KMS-11 (cell line): ENCODE measurements at regions not wholly inside any gene's neighbourhood (a gene's known extent, or its start where the extent isn't known, plus 50 kb on each side); places are given as distances from the start of the nearest gene placed in this dataset.

Experiments
- H2AFZ ChIP-seq: fragments of 200-600 bp; sonication (generic); 2 replicates; pipeline ENCODE4 v1.6.1; 2016; ENCODE audit warnings: antibody characterized with exemption, mixed run types, low read depth
- H3K27ac ChIP-seq: fragments of 200-600 bp; sonication (generic); 2 replicates; pipeline ENCODE4 v1.6.1; 2016; ENCODE audit warnings: mild to moderate bottlenecking, mixed run types
- H3K27me3 ChIP-seq: fragments of 200-600 bp; sonication (generic); 2 replicates; pipeline ENCODE4 v1.6.1; 2017; ENCODE audit warnings: mild to moderate bottlenecking, low read depth, mixed run types, moderate library complexity; ENCODE audit not compliant: insufficient read depth
- H3K36me3 ChIP-seq: fragments of 200-600 bp; sonication (generic); 2 replicates; pipeline ENCODE4 v1.6.1; 2017; ENCODE audit warnings: mild to moderate bottlenecking, mixed run types; ENCODE audit not compliant: insufficient read depth
- H3K4me1 ChIP-seq: fragments of 200-600 bp; sonication (generic); 2 replicates; pipeline ENCODE4 v1.6.1; 2016; ENCODE audit warnings: mild to moderate bottlenecking, low read depth, mixed run types; ENCODE audit not compliant: poor library complexity, severe bottlenecking
- H3K4me2 ChIP-seq: fragments of 200-600 bp; sonication (generic); 2 replicates; pipeline ENCODE4 v1.7.0; 2016; ENCODE audit warnings: mild to moderate bottlenecking, mixed run types
- H3K4me3 ChIP-seq: fragments of 200-600 bp; sonication (generic); IDR thresholded peaks from 2 replicates; pipeline ENCODE4 v1.6.1; 2017; ENCODE audit warnings: low read depth, low read length, mixed read lengths; ENCODE audit not compliant: insufficient read depth
- H3K79me2 ChIP-seq: fragments of 200-600 bp; sonication (generic); 2 replicates; pipeline ENCODE4 v1.6.1; 2016; ENCODE audit warnings: low read depth, mixed run types; ENCODE audit not compliant: insufficient read depth
- H3K9ac ChIP-seq: fragments of 200-600 bp; sonication (generic); 2 replicates; pipeline ENCODE4 v1.6.1; 2016; ENCODE audit warnings: mild to moderate bottlenecking, mixed run types
- H4K20me1 ChIP-seq: fragments of 200-600 bp; sonication (generic); 2 replicates; pipeline ENCODE4 v1.6.1; 2016; ENCODE audit warnings: mild to moderate bottlenecking, mixed run types; ENCODE audit not compliant: insufficient read depth
- CTCF ChIP-seq: fragments of 200-600 bp; sonication (generic); conservative IDR thresholded peaks from 2 replicates; pipeline ENCODE4 v1.6.1; 2017; ENCODE audit warnings: low read depth, mild to moderate bottlenecking, antibody characterized with exemption, low read length, moderate library complexity, mixed read lengths

- Histone ChIP-seq H3K79me2 (no peaks in the 10 kb centered on the region), H3K4me2 (no peak overlapping the region), H3K4me3 (no peak overlapping the region), H3K27me3 (no peaks in the 10 kb centered on the region), H4K20me1 (no peaks in the 10 kb centered on the region), H3K9ac (no peak overlapping the region), H3K36me3 (no peaks in the 10 kb centered on the region), H3K4me1 (no peaks in the 10 kb centered on the region), H2AFZ (no peak overlapping the region), H3K27ac (no peak overlapping the region)
- no peak for TF ChIP-seq CTCF
These were observed 1128.1 kb downstream of the BRINP3 start for GRCh38 chr1:189349607-189350006.

- TF ChIP-seq CTCF, result no peak
- Histone ChIP-seq H3K27me3 (no peaks in the 10 kb centered on the region), H3K36me3 (no peaks in the 10 kb centered on the region), H3K9ac (no peak overlapping the region), H3K4me3 (no peak overlapping the region), H3K79me2 (no peaks in the 10 kb centered on the region), H3K4me1 (no peaks in the 10 kb centered on the region), H3K4me2 (no peak overlapping the region), H4K20me1 (no peaks in the 10 kb centered on the region), H2AFZ (peak overlapping the region; percentile 25; the same call in 1 of the 2 replicates), H3K27ac (no peak overlapping the region)
These were observed 1126.6 kb downstream of the BRINP3 start for GRCh38 chr1:189350983-189351616.

DNA sequence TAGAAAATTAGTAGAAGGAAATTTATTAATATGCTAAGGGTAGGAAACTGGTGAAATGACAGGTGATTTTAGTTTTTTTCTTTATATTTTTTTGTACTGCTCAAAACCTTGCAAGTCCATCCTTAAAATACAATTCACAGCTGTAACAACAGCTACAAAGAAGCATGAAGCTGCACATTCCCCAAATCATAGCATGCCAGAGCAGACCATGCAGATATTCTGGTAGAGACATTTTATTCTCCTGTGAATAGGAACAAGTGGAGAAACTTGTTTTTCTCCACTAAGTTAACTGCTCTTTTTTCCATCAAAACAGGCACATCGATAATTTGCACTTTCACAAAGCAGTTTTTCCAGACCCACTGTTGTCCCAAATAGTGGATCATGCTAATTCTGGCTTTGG is 1125.7 kb downstream of the BRINP3 start:
- TF ChIP-seq CTCF, result no peak
- Histone ChIP-seq H4K20me1 (no peaks in the 10 kb centered on the region), H3K9ac (no peak overlapping the region), H3K27ac (no peak overlapping the region), H3K4me3 (no peak overlapping the region), H3K36me3 (no peaks in the 10 kb centered on the region), H3K4me2 (no peak overlapping the region), H3K27me3 (no peaks in the 10 kb centered on the region), H3K4me1 (no peaks in the 10 kb centered on the region), H3K79me2 (no peaks in the 10 kb centered on the region), H2AFZ (no peak overlapping the region)

DNA sequence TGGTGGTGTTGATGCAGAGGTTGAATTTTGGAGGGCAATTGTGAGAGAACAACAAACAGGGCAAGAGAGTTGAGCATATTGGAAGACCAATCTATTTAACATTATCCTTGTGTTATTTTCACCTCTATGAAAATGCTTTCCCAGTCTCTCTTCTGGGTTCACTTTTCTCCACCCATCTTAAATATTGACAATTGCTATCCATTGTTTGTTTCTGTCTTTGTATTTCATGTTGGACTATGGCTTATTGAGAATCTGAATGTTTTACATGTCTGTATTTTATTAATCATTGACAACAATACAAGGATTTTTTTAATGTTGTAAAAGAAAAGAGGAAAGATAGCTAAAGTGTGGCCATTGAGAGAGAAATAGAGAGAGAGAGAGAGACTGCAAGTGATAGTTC is 1121.5 kb downstream of the BRINP3 start:
- no peaks in the 10 kb centered on the region for H3K27me3 ChIP-seq
- H3K4me1 ChIP-seq, result no peaks in the 10 kb centered on the region
- H3K4me3 ChIP-seq, result no peak overlapping the region
- no peaks in the 10 kb centered on the region for H3K36me3 ChIP-seq
- no peaks in the 10 kb centered on the region for H4K20me1 ChIP-seq
- no peak overlapping the region for H3K4me2 ChIP-seq
- no peak for TF ChIP-seq CTCF
- H2AFZ ChIP-seq, result no peak overlapping the region
- no peak overlapping the region for H3K9ac ChIP-seq
- H3K79me2 ChIP-seq, result no peaks in the 10 kb centered on the region
- no peak overlapping the region for H3K27ac ChIP-seq
